Effector CD8-positive, alpha-beta T cell (primary cell): ENCODE measurements at regions not wholly inside any gene's neighbourhood (a gene's known extent, or its start where the extent isn't known, plus 50 kb on each side); places are given as distances from the start of the nearest gene placed in this dataset.
"Not testable (repeated sequence)": the region's sequence is repeated elsewhere in the genome, so short reads cannot be mapped to it uniquely, and the experiment has no call there.

Experiments
- DNase-seq: peaks from one replicate; lab custom pipeline; 2025; lab: John Stamatoyannopoulos, UW

- DNase-seq, result not testable (repeated sequence)
Measured at GRCh38 chr7:101679653-101680173, 50.6 kb upstream of the MYL10 start.

- no peak for DNase-seq
Measured at GRCh38 chr7:101680406-101681145, 51.5 kb upstream of the MYL10 start.

- no peak for DNase-seq
Measured at GRCh38 chr7:101681170-101682007, 52.3 kb upstream of the MYL10 start.

- DNase-seq, result no peak
Measured at GRCh38 chr7:101684983-101685330, 55.9 kb upstream of the MYL10 start.

GRCh38 chr7:101686030-101686429, 56.9 kb upstream of the MYL10 start:
- DNase-seq, result no peak

GRCh38 chr7:101687081-101687480, 58.0 kb upstream of the MYL10 start:
- DNase-seq, result no peak

GRCh38 chr7:101687791-101688182, 58.7 kb upstream of the MYL10 start:
- DNase-seq, result no peak

GRCh38 chr7:101688183-101688831, 59.2 kb upstream of the MYL10 start:
- peak; percentile 76 for DNase-seq

- no peak for DNase-seq
Measured at GRCh38 chr7:101688995-101689907, 60.2 kb upstream of the MYL10 start.

GRCh38 chr7:101690061-101690460, 61.0 kb upstream of the MYL10 start:
- DNase-seq, result no peak

- DNase-seq, result no peak
Measured at GRCh38 chr7:101691822-101692384, 62.8 kb upstream of the MYL10 start.

GRCh38 chr7:101693498-101694091, 64.5 kb upstream of the MYL10 start:
- DNase-seq, result no peak

GRCh38 chr7:101698964-101699363, 69.9 kb upstream of the MYL10 start:
- DNase-seq, result no peak

- DNase-seq, result no peak
Measured at GRCh38 chr7:101699399-101699798, 70.3 kb upstream of the MYL10 start.

GRCh38 chr7:101699881-101700823, 71.1 kb upstream of the MYL10 start:
- no peak for DNase-seq

- DNase-seq, result no peak
Measured at GRCh38 chr7:101701153-101701794, 72.2 kb upstream of the MYL10 start.

GRCh38 chr7:101702362-101702850, 73.3 kb upstream of the MYL10 start:
- no peak for DNase-seq

- DNase-seq, result no peak
Measured at GRCh38 chr7:101705331-101705730, 76.2 kb upstream of the MYL10 start.

GRCh38 chr7:101707587-101707986, 78.5 kb upstream of the MYL10 start:
- DNase-seq, result no peak
